Activated naive CD4-positive, alpha-beta T cell treated with anti-CD3 and anti-CD28 coated beads, Interleukin-2, amount 10 ng/mL, durations not matched to agents 7 days and 5 days (primary cell): ENCODE measurements at regions not wholly inside any gene's neighbourhood (a gene's known extent, or its start where the extent isn't known, plus 50 kb on each side); places are given as distances from the start of the nearest gene placed in this dataset.

Experiments used
- CTCF ChIA-PET: fragments of 350-600 bp; sonication (Branson Sonifier 250); formaldehyde crosslinking; loops from one replicate; lab custom pipeline; 2021; ENCODE audit warnings: antibody characterized with exemption; lab: Charles Lee
- DNase-seq: peaks from one replicate; pipeline ENCODE4 v3.0.0-alpha.2; 2020
- H3K27ac Mint-ChIP-seq: one replicate; pipeline ENCODE4 v1.8.0; 2021; ENCODE audit warnings: mild to moderate bottlenecking, moderate library complexity, mixed read lengths
- H3K27me3 Mint-ChIP-seq: one replicate; pipeline ENCODE4 v1.8.0; 2021; ENCODE audit warnings: mild to moderate bottlenecking, mixed read lengths
- H3K36me3 Mint-ChIP-seq: one replicate; pipeline ENCODE4 v1.8.0; 2021; ENCODE audit warnings: mixed read lengths
- H3K4me1 Mint-ChIP-seq: one replicate; pipeline ENCODE4 v1.8.0; 2021; ENCODE audit warnings: mixed read lengths
- H3K4me3 Mint-ChIP-seq: one replicate; pipeline ENCODE4 v1.8.0; 2021; ENCODE audit warnings: mild to moderate bottlenecking, moderate library complexity, mixed read lengths
- H3K9me3 Mint-ChIP-seq: one replicate; pipeline ENCODE4 v1.8.0; 2021; ENCODE audit warnings: mixed read lengths

GRCh38 chr11:88390254-88390653 lies 52.7 kb upstream of the CTSC start:
- peaks cover 5% of the 10 kb centered on the region for H3K36me3 Mint-ChIP-seq
- H3K27me3 Mint-ChIP-seq: no peaks in the 10 kb centered on the region
- H3K4me3 Mint-ChIP-seq: no peak overlapping the region
- CTCF ChIA-PET: no interaction called here
- no peak for DNase-seq
- H3K4me1 Mint-ChIP-seq: peaks cover 4% of the 10 kb centered on the region
- H3K9me3 Mint-ChIP-seq: peaks cover 4% of the 10 kb centered on the region
- H3K27ac Mint-ChIP-seq: no peak overlapping the region

DNA sequence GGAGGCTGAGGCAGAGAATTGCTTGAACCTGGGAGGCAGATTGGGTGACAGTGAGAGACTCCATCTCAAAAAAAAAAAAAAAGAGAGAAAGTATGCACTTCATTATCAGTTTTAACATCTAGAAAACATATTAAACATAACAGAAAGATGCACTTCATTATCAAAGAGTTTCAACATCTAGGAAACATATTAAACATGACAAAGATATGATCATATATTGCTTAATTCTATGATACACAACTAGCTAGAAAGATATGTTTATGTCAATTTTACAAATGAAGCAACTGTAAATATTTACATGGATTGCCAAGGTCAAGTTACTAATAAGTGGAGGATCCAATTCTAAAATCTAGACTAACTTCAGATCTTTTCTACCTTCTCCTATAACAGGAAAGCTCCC lies 50.4 kb upstream of the CTSC start:
- H3K9me3 Mint-ChIP-seq: peaks cover 4% of the 10 kb centered on the region
- H3K4me3 Mint-ChIP-seq: no peak overlapping the region
- H3K27me3 Mint-ChIP-seq: no peaks in the 10 kb centered on the region
- no peak for DNase-seq
- CTCF ChIA-PET: interaction anchor here (1.3 kb wide), 1 partner anchor 61 kb away, joined by 3 read pairs; no protein-coding TSS in a partner anchor
- H3K4me1 Mint-ChIP-seq: peaks cover 4% of the 10 kb centered on the region
- peaks cover 5% of the 10 kb centered on the region for H3K36me3 Mint-ChIP-seq
- no peak overlapping the region for H3K27ac Mint-ChIP-seq
